Prostate gland (tissue), 2 donors: ENCODE measurements at regions not wholly inside any gene's neighbourhood (a gene's known extent, or its start where the extent isn't known, plus 50 kb on each side); places are given as distances from the start of the nearest gene placed in this dataset.

Source experiments
- POLR2A ChIP-seq: fragments of 450-650 bp; IDR thresholded peaks from one replicate; pipeline ENCODE4 v1.6.1; 2016; ENCODE audit warnings: antibody characterized with exemption, mild to moderate bottlenecking
- TF ChIP-seq, protein P1 (sequence below), 4 experiments: fragments of 200-600 bp in 2 of 4; fragments of 450-650 bp in 2 of 4; sonication (generic) in 2 of 4; IDR thresholded peaks; 1 replicate in 3 of 4; 2 replicates in 1 of 4; pipeline ENCODE4 v1.5.1; 2016 to 2019; ENCODE audit warnings: antibody characterized with exemption in 4 of 4, mild to moderate bottlenecking in 2 of 4, moderate library complexity in 2 of 4

DNA sequence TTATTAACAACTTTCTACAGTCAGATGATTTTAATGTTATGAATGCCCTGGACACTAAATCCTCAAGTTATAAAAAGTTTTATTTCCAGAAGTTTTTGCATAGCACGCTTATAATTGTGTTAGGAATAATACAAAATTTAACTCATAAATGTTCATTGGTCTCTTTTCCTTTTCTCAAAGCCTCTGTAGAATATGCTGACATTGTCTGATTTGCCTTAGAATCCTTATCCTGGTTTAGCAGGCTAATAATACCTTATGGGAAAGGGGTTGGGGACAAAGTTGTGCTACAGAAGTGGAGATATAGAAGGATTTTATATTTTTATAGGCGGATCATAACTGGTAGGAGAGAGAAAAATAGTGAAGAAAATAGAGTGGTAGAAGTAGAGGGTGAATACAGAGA is 1739.6 kb downstream of the OLFM4 start:
- no peak for TF ChIP-seq POLR2A
- TF ChIP-seq, protein P1, sequence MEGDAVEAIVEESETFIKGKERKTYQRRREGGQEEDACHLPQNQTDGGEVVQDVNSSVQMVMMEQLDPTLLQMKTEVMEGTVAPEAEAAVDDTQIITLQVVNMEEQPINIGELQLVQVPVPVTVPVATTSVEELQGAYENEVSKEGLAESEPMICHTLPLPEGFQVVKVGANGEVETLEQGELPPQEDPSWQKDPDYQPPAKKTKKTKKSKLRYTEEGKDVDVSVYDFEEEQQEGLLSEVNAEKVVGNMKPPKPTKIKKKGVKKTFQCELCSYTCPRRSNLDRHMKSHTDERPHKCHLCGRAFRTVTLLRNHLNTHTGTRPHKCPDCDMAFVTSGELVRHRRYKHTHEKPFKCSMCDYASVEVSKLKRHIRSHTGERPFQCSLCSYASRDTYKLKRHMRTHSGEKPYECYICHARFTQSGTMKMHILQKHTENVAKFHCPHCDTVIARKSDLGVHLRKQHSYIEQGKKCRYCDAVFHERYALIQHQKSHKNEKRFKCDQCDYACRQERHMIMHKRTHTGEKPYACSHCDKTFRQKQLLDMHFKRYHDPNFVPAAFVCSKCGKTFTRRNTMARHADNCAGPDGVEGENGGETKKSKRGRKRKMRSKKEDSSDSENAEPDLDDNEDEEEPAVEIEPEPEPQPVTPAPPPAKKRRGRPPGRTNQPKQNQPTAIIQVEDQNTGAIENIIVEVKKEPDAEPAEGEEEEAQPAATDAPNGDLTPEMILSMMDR (IDR thresholded peaks at IDR 0.05): no peak
